H9 (cell line): ENCODE measurements at regions not wholly inside any gene's neighbourhood (a gene's known extent, or its start where the extent isn't known, plus 50 kb on each side); places are given as distances from the start of the nearest gene placed in this dataset.

Experiments used
- DNase-seq: peaks from one replicate; pipeline ENCODE4 v3.0.0-alpha.2; 2017
- H2AFZ ChIP-seq: one replicate; pipeline ENCODE4 v1.6.1; 2013; ENCODE audit warnings: mild to moderate bottlenecking, low read length, control low read depth, moderate library complexity
- H2AK5ac ChIP-seq: 2 replicates; pipeline ENCODE4 v1.6.1; 2013; ENCODE audit warnings: low read length, control low read depth, mixed read lengths; ENCODE audit not compliant: insufficient read length
- H2BK120ac ChIP-seq: one replicate; pipeline ENCODE4 v1.6.1; 2013; ENCODE audit warnings: low read depth, mild to moderate bottlenecking, low read length, control low read depth, inconsistent platforms; ENCODE audit not compliant: poor library complexity, severe bottlenecking
- H2BK12ac ChIP-seq: 2 replicates; pipeline ENCODE4 v1.6.1; 2013; ENCODE audit warnings: low read length, control low read depth, mixed read lengths, low read depth; ENCODE audit not compliant: insufficient read length
- H2BK15ac ChIP-seq: 2 replicates; pipeline ENCODE4 v1.6.1; 2013; ENCODE audit warnings: low read depth, low read length, control low read depth
- H2BK20ac ChIP-seq: one replicate; pipeline ENCODE4 v1.6.1; 2013; ENCODE audit warnings: low read depth, mild to moderate bottlenecking, low read length, control low read depth, inconsistent platforms; ENCODE audit not compliant: poor library complexity, severe bottlenecking
- H2BK5ac ChIP-seq: 2 replicates; pipeline ENCODE4 v1.6.1; 2013; ENCODE audit warnings: low read length, control low read depth, mixed read lengths; ENCODE audit not compliant: insufficient read length
- H3K14ac ChIP-seq: 2 replicates; pipeline ENCODE4 v1.6.1; 2013; ENCODE audit warnings: low read length, control low read depth; ENCODE audit not compliant: insufficient read depth
- H3K18ac ChIP-seq: 2 replicates; pipeline ENCODE4 v1.6.1; 2013; ENCODE audit warnings: low read depth, mild to moderate bottlenecking, mixed read lengths, low read length, control low read depth; ENCODE audit not compliant: insufficient read length
- H3K23ac ChIP-seq: 2 replicates; pipeline ENCODE4 v1.6.1; 2013; ENCODE audit warnings: low read length, control low read depth, mixed read lengths, low read depth; ENCODE audit not compliant: insufficient read length
- H3K23me2 ChIP-seq: 2 replicates; pipeline ENCODE4 v1.6.1; 2013; ENCODE audit warnings: low read depth, mild to moderate bottlenecking, mixed read lengths, low read length, control low read depth; ENCODE audit not compliant: insufficient read length, poor library complexity, severe bottlenecking
- H3K27ac ChIP-seq: 2 replicates; pipeline ENCODE4 v1.5.1; 2013; ENCODE audit warnings: low read length, control low read depth, mixed read lengths, low read depth; ENCODE audit not compliant: insufficient read length
- H3K27me3 ChIP-seq: 2 replicates; pipeline ENCODE4 v1.6.1; 2013; ENCODE audit warnings: low read length, control low read depth, inconsistent platforms; ENCODE audit not compliant: insufficient read depth
- H3K4ac ChIP-seq: 2 replicates; pipeline ENCODE4 v1.6.1; 2013; ENCODE audit warnings: low read depth, mild to moderate bottlenecking, control low read depth, inconsistent platforms, low read length, moderate library complexity
- H3K4me1 ChIP-seq: 2 replicates; pipeline ENCODE4 v1.6.1; 2013; ENCODE audit warnings: low read length, control low read depth, inconsistent platforms; ENCODE audit not compliant: insufficient read depth
- H3K4me2 ChIP-seq: 2 replicates; pipeline ENCODE4 v1.6.1; 2013; ENCODE audit warnings: low read length, control low read depth, mixed read lengths; ENCODE audit not compliant: insufficient read length, insufficient read depth
- H3K56ac ChIP-seq: 2 replicates; pipeline ENCODE4 v1.6.1; 2013; ENCODE audit warnings: low read depth, mild to moderate bottlenecking, mixed read lengths, low read length, control low read depth; ENCODE audit not compliant: insufficient read length
- H3K79me1 ChIP-seq: 2 replicates; pipeline ENCODE4 v1.6.1; 2013; ENCODE audit warnings: low read depth, mild to moderate bottlenecking, moderate library complexity, low read length, control low read depth, inconsistent platforms; ENCODE audit not compliant: insufficient read depth, poor library complexity, severe bottlenecking
- H3K79me2 ChIP-seq: 2 replicates; pipeline ENCODE4 v1.6.1; 2013; ENCODE audit warnings: low read length, control low read depth, inconsistent platforms; ENCODE audit not compliant: insufficient read depth
- H3K9ac ChIP-seq: 2 replicates; pipeline ENCODE4 v1.6.1; 2013; ENCODE audit warnings: low read length, control low read depth, mixed read lengths; ENCODE audit not compliant: insufficient read length; ENCODE audit errors: extremely low read depth
- H3K9me3 ChIP-seq: one replicate; pipeline ENCODE4 v1.6.1; 2013; ENCODE audit warnings: low read depth, low read length, inconsistent platforms; ENCODE audit not compliant: control insufficient read depth
- H3T11ph ChIP-seq: one replicate; pipeline ENCODE4 v1.6.1; 2013; ENCODE audit warnings: mild to moderate bottlenecking, low read length, control low read depth, inconsistent platforms
- H4K20me1 ChIP-seq: one replicate; pipeline ENCODE4 v1.6.1; 2013; ENCODE audit not compliant: control insufficient read depth, insufficient read length, insufficient read depth
- H4K5ac ChIP-seq: 2 replicates; pipeline ENCODE4 v1.6.1; 2013; ENCODE audit warnings: low read depth, mild to moderate bottlenecking, mixed read lengths, low read length, control low read depth; ENCODE audit not compliant: insufficient read length
- H4K8ac ChIP-seq: replicated peaks from 2 replicates; pipeline ENCODE4 v1.6.1; 2013; ENCODE audit warnings: low read length, control low read depth, mixed read lengths, low read depth; ENCODE audit not compliant: insufficient read length
- H4K91ac ChIP-seq: 2 replicates; pipeline ENCODE4 v1.6.1; 2013; ENCODE audit warnings: low read depth, mild to moderate bottlenecking, moderate library complexity, mixed read lengths, low read length, control low read depth; ENCODE audit not compliant: insufficient read length
- H3K27ac Mint-ChIP-seq, 3 experiments: 2 replicates in 2 of 3; 3 replicates in 1 of 3; pipeline ENCODE4 v1.8.0; 2020 to 2021; ENCODE audit warnings: mixed read lengths in 3 of 3, mild to moderate bottlenecking in 1 of 3, moderate library complexity in 1 of 3
- H3K27me3 Mint-ChIP-seq: 2 replicates; pipeline ENCODE4 v1.8.0; 2021; ENCODE audit warnings: low read depth, mild to moderate bottlenecking, moderate library complexity, mixed read lengths
- H3K36me3 Mint-ChIP-seq, 3 experiments: 2 replicates in 2 of 3; 3 replicates in 1 of 3; pipeline ENCODE4 v1.8.0; 2020 to 2021; ENCODE audit warnings: low read depth in 3 of 3, mixed read lengths in 3 of 3; ENCODE audit not compliant: insufficient read depth in 1 of 3
- H3K4me1 Mint-ChIP-seq, 2 experiments: 2 replicates each; pipeline ENCODE4 v1.8.0; 2020; ENCODE audit warnings: mixed read lengths in 2 of 2
- H3K4me3 Mint-ChIP-seq, 2 experiments: 2 replicates in 1 of 2; 3 replicates in 1 of 2; pipeline ENCODE4 v1.8.0; 2020 to 2021; ENCODE audit warnings: mild to moderate bottlenecking in 2 of 2, mixed read lengths in 2 of 2, moderate library complexity in 1 of 2
- H3K9me3 Mint-ChIP-seq, 2 experiments: 2 replicates in 1 of 2; 3 replicates in 1 of 2; pipeline ENCODE4 v1.8.0; 2020; ENCODE audit warnings: mild to moderate bottlenecking in 2 of 2, mixed read lengths in 2 of 2, moderate library complexity in 1 of 2
- WGBS: extraction: QIAGEN DNeasy Blood & Tissue Kit; methylation state at CpG from one replicate; pipeline ENCODE4 v1.1.7; 2013; ENCODE audit warnings: missing lambda C conversion rate, low lambda C conversion rate, mixed read lengths; ENCODE audit not compliant: insufficient read length; ENCODE audit errors: extremely low coverage; 5-methylcytosine and 5-hydroxymethylcytosine counted together
- TF ChIP-seq, protein P1 (sequence below): fragments of 200-600 bp; sonication (generic); conservative IDR thresholded peaks from 3 replicates; pipeline ENCODE4 v1.8.0; 2021; ENCODE audit warnings: antibody characterized with exemption, mild to moderate bottlenecking

DNA sequence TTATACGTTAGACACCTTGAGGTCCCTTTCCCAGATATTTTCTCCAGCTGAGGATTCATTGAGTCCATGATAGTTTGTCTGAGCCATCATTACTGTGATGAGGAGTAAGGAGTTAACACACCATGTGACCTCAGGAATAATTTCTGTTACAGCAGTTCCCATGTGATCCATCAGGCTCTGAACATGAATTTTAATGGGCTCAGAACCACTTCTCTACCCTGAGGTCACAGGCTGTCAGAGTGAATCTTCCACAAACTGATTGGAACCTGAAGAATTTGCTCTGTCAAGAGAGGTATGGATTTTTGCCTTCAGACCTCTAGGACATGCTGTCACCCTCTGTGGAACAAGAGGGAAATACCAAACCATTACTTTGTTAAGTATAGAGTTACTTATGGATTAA is 81.0 kb downstream of the NTMT2 start:
- Histone ChIP-seq H3K4ac (no peak overlapping the region), H3K27ac (no peak overlapping the region), H3K18ac (no peak overlapping the region), H3K23ac (no peak overlapping the region), H3K4me2 (no peak overlapping the region), H3K27me3 (no peaks in the 10 kb centered on the region), H3K79me2 (no peaks in the 10 kb centered on the region), H3T11ph (no peak overlapping the region), H3K9me3 (no peaks in the 10 kb centered on the region), H3K79me1 (no peaks in the 10 kb centered on the region), H2BK15ac (no peak overlapping the region), H4K20me1 (no peaks in the 10 kb centered on the region), H2BK12ac (no peak overlapping the region), H2BK20ac (no peak overlapping the region), H2AFZ (no peak overlapping the region), H4K8ac (no peak overlapping the region), H3K4me1 (no peaks in the 10 kb centered on the region; the same call in 1 of the 2 replicates), H4K5ac (no peak overlapping the region), H3K14ac (no peak overlapping the region), H2AK5ac (no peak overlapping the region), H3K23me2 (no peaks in the 10 kb centered on the region), H3K56ac (no peak overlapping the region), H3K9ac (no peak overlapping the region), H2BK120ac (no peak overlapping the region), H2BK5ac (no peak overlapping the region), H4K91ac (no peak overlapping the region)
- Mint-ChIP-seq H3K36me3 (no peaks in the 10 kb centered on the region), H3K4me3 (no peak overlapping the region), H3K27me3 (no peaks in the 10 kb centered on the region), H3K27ac (no peak overlapping the region), H3K9me3 (no peaks in the 10 kb centered on the region), H3K4me1 (no peaks in the 10 kb centered on the region)
- WGBS: no CpG with 5 or more reads among the region's 1 CpG
- TF ChIP-seq, protein P1, sequence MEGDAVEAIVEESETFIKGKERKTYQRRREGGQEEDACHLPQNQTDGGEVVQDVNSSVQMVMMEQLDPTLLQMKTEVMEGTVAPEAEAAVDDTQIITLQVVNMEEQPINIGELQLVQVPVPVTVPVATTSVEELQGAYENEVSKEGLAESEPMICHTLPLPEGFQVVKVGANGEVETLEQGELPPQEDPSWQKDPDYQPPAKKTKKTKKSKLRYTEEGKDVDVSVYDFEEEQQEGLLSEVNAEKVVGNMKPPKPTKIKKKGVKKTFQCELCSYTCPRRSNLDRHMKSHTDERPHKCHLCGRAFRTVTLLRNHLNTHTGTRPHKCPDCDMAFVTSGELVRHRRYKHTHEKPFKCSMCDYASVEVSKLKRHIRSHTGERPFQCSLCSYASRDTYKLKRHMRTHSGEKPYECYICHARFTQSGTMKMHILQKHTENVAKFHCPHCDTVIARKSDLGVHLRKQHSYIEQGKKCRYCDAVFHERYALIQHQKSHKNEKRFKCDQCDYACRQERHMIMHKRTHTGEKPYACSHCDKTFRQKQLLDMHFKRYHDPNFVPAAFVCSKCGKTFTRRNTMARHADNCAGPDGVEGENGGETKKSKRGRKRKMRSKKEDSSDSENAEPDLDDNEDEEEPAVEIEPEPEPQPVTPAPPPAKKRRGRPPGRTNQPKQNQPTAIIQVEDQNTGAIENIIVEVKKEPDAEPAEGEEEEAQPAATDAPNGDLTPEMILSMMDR: no peak
- DNase-seq: no peak
